ENCODE measurements at regions not wholly inside any gene's neighbourhood (a gene's known extent, or its start where the extent isn't known, plus 50 kb on each side); places are given as distances from the start of the nearest gene placed in this dataset.

DNA sequence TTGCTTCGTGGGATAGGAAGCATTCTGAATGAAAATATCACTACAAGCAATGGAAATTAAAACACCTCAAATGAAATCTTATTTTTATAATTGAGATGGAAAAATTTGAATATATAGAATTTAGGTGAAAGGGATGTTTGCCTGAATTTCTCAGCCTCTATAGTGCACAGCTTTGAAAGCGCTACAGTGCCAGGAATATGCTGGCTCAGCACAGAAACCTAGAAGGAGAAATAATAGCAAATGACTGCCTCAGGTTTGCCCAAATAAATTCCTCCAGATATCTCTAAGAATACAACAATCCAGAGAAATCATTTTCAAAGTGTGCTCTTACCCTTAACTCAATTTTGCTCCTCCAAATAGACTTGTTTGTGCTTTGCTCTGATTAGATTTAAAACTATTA is 141.1 kb upstream of the ZNF385D start:
- TF ChIP-seq, protein P1, sequence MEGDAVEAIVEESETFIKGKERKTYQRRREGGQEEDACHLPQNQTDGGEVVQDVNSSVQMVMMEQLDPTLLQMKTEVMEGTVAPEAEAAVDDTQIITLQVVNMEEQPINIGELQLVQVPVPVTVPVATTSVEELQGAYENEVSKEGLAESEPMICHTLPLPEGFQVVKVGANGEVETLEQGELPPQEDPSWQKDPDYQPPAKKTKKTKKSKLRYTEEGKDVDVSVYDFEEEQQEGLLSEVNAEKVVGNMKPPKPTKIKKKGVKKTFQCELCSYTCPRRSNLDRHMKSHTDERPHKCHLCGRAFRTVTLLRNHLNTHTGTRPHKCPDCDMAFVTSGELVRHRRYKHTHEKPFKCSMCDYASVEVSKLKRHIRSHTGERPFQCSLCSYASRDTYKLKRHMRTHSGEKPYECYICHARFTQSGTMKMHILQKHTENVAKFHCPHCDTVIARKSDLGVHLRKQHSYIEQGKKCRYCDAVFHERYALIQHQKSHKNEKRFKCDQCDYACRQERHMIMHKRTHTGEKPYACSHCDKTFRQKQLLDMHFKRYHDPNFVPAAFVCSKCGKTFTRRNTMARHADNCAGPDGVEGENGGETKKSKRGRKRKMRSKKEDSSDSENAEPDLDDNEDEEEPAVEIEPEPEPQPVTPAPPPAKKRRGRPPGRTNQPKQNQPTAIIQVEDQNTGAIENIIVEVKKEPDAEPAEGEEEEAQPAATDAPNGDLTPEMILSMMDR (IDR thresholded peaks at IDR 0.05; ENCODE audit: borderline replicate concordance, extremely low read depth, low read length, poor library complexity, severe bottlenecking): no peak
- no peak for TF ChIP-seq EZH2 (IDR thresholded peaks at IDR 0.05; ENCODE audit: borderline replicate concordance, low read depth, low read length, severe bottlenecking)

All from DND-41 (cell line).